Neural cell (in vitro differentiated cells): ENCODE measurements at regions not wholly inside any gene's neighbourhood (a gene's known extent, or its start where the extent isn't known, plus 50 kb on each side); places are given as distances from the start of the nearest gene placed in this dataset.
"Not testable (repeated sequence)": the region's sequence is repeated elsewhere in the genome, so short reads cannot be mapped to it uniquely, and the experiment has no call there.

Experiments
- H2AFZ ChIP-seq: fragments of 200-600, 300-800 bp; sonication (generic), shearing (Covaris generic); 2 replicates; pipeline ENCODE4 v1.6.0; 2014; ENCODE audit warnings: low read depth, mild to moderate bottlenecking, antibody characterized with exemption, low read length, moderate library complexity
- H3F3A ChIP-seq: fragments of 200-600 bp; shearing (Covaris generic); 2 replicates; pipeline ENCODE4 v1.6.1; 2016; ENCODE audit warnings: mild to moderate bottlenecking, moderate library complexity, mixed read lengths, antibody characterized with exemption, low read length; ENCODE audit not compliant: insufficient read depth, poor library complexity, severe bottlenecking
- H3K27ac ChIP-seq: fragments of 200-600, 300-800 bp; sonication (generic), shearing (Covaris generic); 2 replicates; pipeline ENCODE4 v1.5.1; 2014; ENCODE audit warnings: mild to moderate bottlenecking, low read length, moderate library complexity
- H3K27me3 ChIP-seq: fragments of 300-800, 200-600 bp; sonication (generic), shearing (Covaris generic); 2 replicates; pipeline ENCODE4 v1.6.0; 2014; ENCODE audit warnings: mild to moderate bottlenecking, low read depth, low read length, moderate library complexity; ENCODE audit not compliant: insufficient read depth
- H3K36me3 ChIP-seq: fragments of 300-800, 200-600 bp; sonication (generic), shearing (Covaris generic); 2 replicates; pipeline ENCODE4 v1.5.1; 2014; ENCODE audit warnings: mild to moderate bottlenecking, antibody characterized with exemption, low read length, moderate library complexity; ENCODE audit not compliant: insufficient read depth
- H3K4me2 ChIP-seq: fragments of 300-800, 200-600 bp; sonication (generic), shearing (Covaris generic); 2 replicates; pipeline ENCODE4 v1.6.0; 2014; ENCODE audit warnings: mild to moderate bottlenecking, low read length
- H3K4me3 ChIP-seq: fragments of 300-800, 200-600 bp; sonication (generic), shearing (Covaris generic); 2 replicates; pipeline ENCODE4 v1.5.1; 2014; ENCODE audit warnings: mild to moderate bottlenecking, low read length, moderate library complexity
- H3K79me2 ChIP-seq: fragments of 200-600 bp; shearing (Covaris generic); replicated peaks from 2 replicates; pipeline ENCODE4 v1.6.0; 2014; ENCODE audit warnings: mild to moderate bottlenecking, low read length, moderate library complexity; ENCODE audit not compliant: insufficient read depth
- H3K9ac ChIP-seq: fragments of 300-800, 200-600 bp; sonication (generic), shearing (Covaris generic); 2 replicates; pipeline ENCODE4 v1.6.1; 2016; ENCODE audit warnings: mild to moderate bottlenecking, low read length, mixed read lengths
- H3K9me2 ChIP-seq: fragments of 200-600 bp; shearing (Covaris generic); 2 replicates; pipeline ENCODE4 v1.6.1; 2016; ENCODE audit warnings: mild to moderate bottlenecking, low read length, mixed read lengths; ENCODE audit not compliant: insufficient read depth
- H3K9me3 ChIP-seq: fragments of 200-600, 300-800 bp; sonication (generic), shearing (Covaris generic); 2 replicates; pipeline ENCODE4 v1.6.1; 2016; ENCODE audit warnings: mild to moderate bottlenecking, mixed run types, low read length, moderate library complexity, mixed read lengths
- H4K20me1 ChIP-seq: fragments of 200-600 bp; shearing (Covaris generic); 2 replicates; pipeline ENCODE4 v1.6.1; 2016; ENCODE audit warnings: mild to moderate bottlenecking, mixed run types; ENCODE audit not compliant: insufficient read depth
- CTCF ChIP-seq: fragments of 450-650 bp; IDR thresholded peaks from 2 replicates; pipeline ENCODE4 v1.5.1; 2014; ENCODE audit warnings: antibody characterized with exemption, mild to moderate bottlenecking, moderate library complexity; ENCODE audit not compliant: poor library complexity, severe bottlenecking
- EP300 ChIP-seq: fragments of 450-650 bp; conservative IDR thresholded peaks from 2 replicates; pipeline ENCODE4 v1.6.1; 2014; ENCODE audit warnings: antibody characterized with exemption, mild to moderate bottlenecking, moderate library complexity; ENCODE audit not compliant: poor library complexity, severe bottlenecking
- EZH2 ChIP-seq: fragments of 200-600, 300-800 bp; shearing (Covaris generic), sonication (generic); IDR thresholded peaks from 2 replicates; pipeline ENCODE4 v1.6.1; 2014; ENCODE audit warnings: antibody characterized with exemption, low read length, borderline replicate concordance, mild to moderate bottlenecking; ENCODE audit not compliant: insufficient read depth, poor library complexity, severe bottlenecking
- MXI1 ChIP-seq: fragments of 450-650 bp; conservative IDR thresholded peaks from 2 replicates; pipeline ENCODE4 v1.6.1; 2014; ENCODE audit warnings: antibody characterized with exemption, mild to moderate bottlenecking; ENCODE audit not compliant: poor library complexity, severe bottlenecking
- POLR2AphosphoS5 ChIP-seq: IDR thresholded peaks from 2 replicates; pipeline ENCODE4 v1.6.1; 2012
- RAD21 ChIP-seq: fragments of 450-650 bp; conservative IDR thresholded peaks from 2 replicates; pipeline ENCODE4 v1.6.1; 2014; ENCODE audit warnings: antibody characterized with exemption, mild to moderate bottlenecking, moderate library complexity
- SMC3 ChIP-seq: fragments of 450-650 bp; conservative IDR thresholded peaks from 2 replicates; pipeline ENCODE4 v1.6.1; 2014; ENCODE audit warnings: antibody characterized with exemption, mild to moderate bottlenecking, moderate library complexity; ENCODE audit not compliant: poor library complexity
- TAF1 ChIP-seq: IDR thresholded peaks from 2 replicates; pipeline ENCODE4 v1.6.1; 2012; ENCODE audit warnings: low read depth
- TF ChIP-seq, protein P1 (sequence below): IDR thresholded peaks from 2 replicates; pipeline ENCODE4 v1.6.1; 2012; ENCODE audit warnings: borderline replicate concordance

DNA sequence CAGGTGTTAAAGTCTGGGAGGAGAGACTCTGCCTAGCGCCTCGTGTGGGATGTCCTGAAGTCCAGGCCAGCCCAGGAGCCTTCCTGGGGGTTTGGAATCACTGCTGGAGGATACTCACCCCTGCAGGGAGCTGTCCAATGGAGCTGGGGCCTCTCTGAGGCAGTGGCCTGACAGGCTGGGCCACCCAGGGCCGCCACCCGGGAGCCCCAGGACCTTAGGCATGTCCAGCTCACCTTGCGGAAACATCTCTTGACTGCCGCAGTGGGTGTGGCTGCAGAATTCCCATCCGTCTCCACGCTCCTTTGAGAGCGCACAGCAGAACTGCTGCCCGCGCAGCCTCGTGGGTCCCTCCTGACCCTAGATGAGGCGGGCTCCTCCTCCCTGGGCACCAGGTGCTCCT, 214.0 kb upstream of the SGCG start:
- H3K36me3 ChIP-seq, H3K9ac ChIP-seq, H3K79me2 ChIP-seq, H3K9me3 ChIP-seq, H4K20me1 ChIP-seq, H3K9me2 ChIP-seq, H2AFZ ChIP-seq, H3K27ac ChIP-seq, H3K4me2 ChIP-seq, H3K4me3 ChIP-seq, H3K27me3 ChIP-seq, H3F3A ChIP-seq: not testable (repeated sequence)

GRCh38 chr13:22967669-22968068, 213.1 kb upstream of the SGCG start:
- TF ChIP-seq MXI1 (no peak), EP300 (no peak), TAF1 (no peak), RAD21 (no peak), CTCF (no peak), EZH2 (no peak), SMC3 (no peak)
- TF ChIP-seq, protein P1, sequence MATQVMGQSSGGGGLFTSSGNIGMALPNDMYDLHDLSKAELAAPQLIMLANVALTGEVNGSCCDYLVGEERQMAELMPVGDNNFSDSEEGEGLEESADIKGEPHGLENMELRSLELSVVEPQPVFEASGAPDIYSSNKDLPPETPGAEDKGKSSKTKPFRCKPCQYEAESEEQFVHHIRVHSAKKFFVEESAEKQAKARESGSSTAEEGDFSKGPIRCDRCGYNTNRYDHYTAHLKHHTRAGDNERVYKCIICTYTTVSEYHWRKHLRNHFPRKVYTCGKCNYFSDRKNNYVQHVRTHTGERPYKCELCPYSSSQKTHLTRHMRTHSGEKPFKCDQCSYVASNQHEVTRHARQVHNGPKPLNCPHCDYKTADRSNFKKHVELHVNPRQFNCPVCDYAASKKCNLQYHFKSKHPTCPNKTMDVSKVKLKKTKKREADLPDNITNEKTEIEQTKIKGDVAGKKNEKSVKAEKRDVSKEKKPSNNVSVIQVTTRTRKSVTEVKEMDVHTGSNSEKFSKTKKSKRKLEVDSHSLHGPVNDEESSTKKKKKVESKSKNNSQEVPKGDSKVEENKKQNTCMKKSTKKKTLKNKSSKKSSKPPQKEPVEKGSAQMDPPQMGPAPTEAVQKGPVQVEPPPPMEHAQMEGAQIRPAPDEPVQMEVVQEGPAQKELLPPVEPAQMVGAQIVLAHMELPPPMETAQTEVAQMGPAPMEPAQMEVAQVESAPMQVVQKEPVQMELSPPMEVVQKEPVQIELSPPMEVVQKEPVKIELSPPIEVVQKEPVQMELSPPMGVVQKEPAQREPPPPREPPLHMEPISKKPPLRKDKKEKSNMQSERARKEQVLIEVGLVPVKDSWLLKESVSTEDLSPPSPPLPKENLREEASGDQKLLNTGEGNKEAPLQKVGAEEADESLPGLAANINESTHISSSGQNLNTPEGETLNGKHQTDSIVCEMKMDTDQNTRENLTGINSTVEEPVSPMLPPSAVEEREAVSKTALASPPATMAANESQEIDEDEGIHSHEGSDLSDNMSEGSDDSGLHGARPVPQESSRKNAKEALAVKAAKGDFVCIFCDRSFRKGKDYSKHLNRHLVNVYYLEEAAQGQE: no peak
- H3K4me3 ChIP-seq: no peak overlapping the region
- no peak overlapping the region for H2AFZ ChIP-seq

GRCh38 chr13:22979952-22980351, 200.8 kb upstream of the SGCG start:
- H3F3A ChIP-seq: no peaks in the 10 kb centered on the region
- TF ChIP-seq EP300 (no peak), EZH2 (no peak), MXI1 (no peak), RAD21 (no peak), CTCF (no peak), POLR2AphosphoS5 (no peak), TAF1 (no peak), SMC3 (no peak)
- TF ChIP-seq, protein P1: no peak
- H3K27me3 ChIP-seq: no peaks in the 10 kb centered on the region
- no peaks in the 10 kb centered on the region for H3K36me3 ChIP-seq
- H3K9me2 ChIP-seq: no peaks in the 10 kb centered on the region
- no peak overlapping the region for H2AFZ ChIP-seq
- no peaks in the 10 kb centered on the region for H3K9me3 ChIP-seq
- H3K4me2 ChIP-seq: no peak overlapping the region
- H3K79me2 ChIP-seq: no peaks in the 10 kb centered on the region
- H3K9ac ChIP-seq: no peak overlapping the region
- H4K20me1 ChIP-seq: no peaks in the 10 kb centered on the region
- no peak overlapping the region for H3K4me3 ChIP-seq
- no peak overlapping the region for H3K27ac ChIP-seq

More at GRCh38 chr13:22967669-22968068, 213.1 kb upstream of the SGCG start:
- Histone ChIP-seq H3K27me3 (no peaks in the 10 kb centered on the region), H3K36me3 (no peaks in the 10 kb centered on the region), H3K27ac (no peak overlapping the region), H3K79me2 (no peaks in the 10 kb centered on the region), H3K9me2 (no peaks in the 10 kb centered on the region), H4K20me1 (no peaks in the 10 kb centered on the region), H3K9ac (no peak overlapping the region), H3K4me2 (no peak overlapping the region), H3K9me3 (no peaks in the 10 kb centered on the region), H3F3A (no peaks in the 10 kb centered on the region)
